T-helper 17 cell (primary cell): ENCODE measurements at regions not wholly inside any gene's neighbourhood (a gene's known extent, or its start where the extent isn't known, plus 50 kb on each side); places are given as distances from the start of the nearest gene placed in this dataset.
A peak's percentile ranks its signal among the peaks of the same experiment; 100 is the strongest.
"Not testable (repeated sequence)": the region's sequence is repeated elsewhere in the genome, so short reads cannot be mapped to it uniquely, and the experiment has no call there.

ENCODE experiments used
- ATAC-seq: fragments of 150-1000 bp; cut with Tn5 transposase; 2 replicates; pipeline ENCODE4 v1.10.0; 2021; ENCODE audit warnings: mild to moderate bottlenecking, moderate library complexity
- DNase-seq, 3 donors: peaks; one replicate each; pipeline versions ENCODE4 v3.0.0 to v3.0.0-alpha.2; 2020 to 2021
- H3K9me3 ChIP-seq: one replicate; pipeline ENCODE4 v1.7.0; 2013; ENCODE audit warnings: low read length, mild to moderate bottlenecking; ENCODE audit not compliant: control insufficient read depth, poor library complexity, severe bottlenecking
- H3K27ac Mint-ChIP-seq: one replicate; pipeline ENCODE4 v1.8.0; 2022; ENCODE audit warnings: mild to moderate bottlenecking, moderate library complexity, mixed read lengths
- H3K27me3 Mint-ChIP-seq: one replicate; pipeline ENCODE4 v1.8.0; 2022; ENCODE audit warnings: mixed read lengths
- H3K36me3 Mint-ChIP-seq: one replicate; pipeline ENCODE4 v1.8.0; 2022; ENCODE audit warnings: low read depth, mixed read lengths
- H3K4me1 Mint-ChIP-seq: one replicate; pipeline ENCODE4 v1.8.0; 2022; ENCODE audit warnings: mild to moderate bottlenecking, mixed read lengths
- H3K4me3 Mint-ChIP-seq: one replicate; pipeline ENCODE4 v1.8.0; 2022; ENCODE audit warnings: mild to moderate bottlenecking, moderate library complexity, mixed read lengths

DNA sequence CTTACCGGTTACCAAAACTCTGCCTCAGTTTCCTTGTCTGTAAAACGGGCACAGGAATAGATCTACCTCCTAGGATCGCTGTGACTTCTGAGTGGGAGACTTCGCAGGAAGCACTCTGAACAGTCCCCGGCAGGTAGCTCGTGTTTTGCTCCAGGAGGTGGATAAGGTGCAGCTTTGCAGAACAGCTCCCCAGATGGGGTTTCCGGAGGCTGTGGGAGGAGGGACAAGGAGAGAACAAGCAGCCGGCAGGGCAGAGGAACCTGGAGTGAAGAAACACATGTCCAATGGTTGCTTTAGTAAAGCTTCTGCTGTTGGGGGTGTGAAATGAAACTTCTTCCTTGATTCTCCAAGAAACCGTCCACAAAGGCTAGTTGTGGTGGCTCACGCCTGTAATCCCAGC lies 95.5 kb upstream of the TARDBP start:
- H3K9me3 ChIP-seq: no peaks in the 10 kb centered on the region
- H3K4me1 Mint-ChIP-seq: peaks cover 20% of the 10 kb centered on the region
- ATAC-seq: no peak

GRCh38 chr1:10917513-10918454 lies 94.7 kb upstream of the TARDBP start:
- ATAC-seq (peak; percentile 75), DNase-seq (no peak)
- Mint-ChIP-seq H3K4me3 (peak overlapping the region; percentile 77), H3K4me1 (peaks cover 20% of the 10 kb centered on the region), H3K27ac (peak overlapping the region; percentile 72), H3K27me3 (peaks cover 23% of the 10 kb centered on the region), H3K36me3 (no peaks in the 10 kb centered on the region)
- H3K9me3 ChIP-seq: no peaks in the 10 kb centered on the region

More for the DNA sequence above, 95.5 kb upstream of the TARDBP start:
- no peak for DNase-seq
- H3K27ac Mint-ChIP-seq: peak overlapping the region; percentile 72
- no peaks in the 10 kb centered on the region for H3K36me3 Mint-ChIP-seq
- peak overlapping the region; percentile 77 for H3K4me3 Mint-ChIP-seq
- H3K27me3 Mint-ChIP-seq: peaks cover 21% of the 10 kb centered on the region

GRCh38 chr1:10918531-10918930 lies 93.9 kb upstream of the TARDBP start:
- DNase-seq (no peak), ATAC-seq (no peak)
- Mint-ChIP-seq H3K4me3 (peak overlapping the region; percentile 77), H3K4me1 (peaks cover 20% of the 10 kb centered on the region), H3K27me3 (peaks cover 22% of the 10 kb centered on the region), H3K36me3 (no peaks in the 10 kb centered on the region), H3K27ac (no peak overlapping the region)
- no peaks in the 10 kb centered on the region for H3K9me3 ChIP-seq

DNA sequence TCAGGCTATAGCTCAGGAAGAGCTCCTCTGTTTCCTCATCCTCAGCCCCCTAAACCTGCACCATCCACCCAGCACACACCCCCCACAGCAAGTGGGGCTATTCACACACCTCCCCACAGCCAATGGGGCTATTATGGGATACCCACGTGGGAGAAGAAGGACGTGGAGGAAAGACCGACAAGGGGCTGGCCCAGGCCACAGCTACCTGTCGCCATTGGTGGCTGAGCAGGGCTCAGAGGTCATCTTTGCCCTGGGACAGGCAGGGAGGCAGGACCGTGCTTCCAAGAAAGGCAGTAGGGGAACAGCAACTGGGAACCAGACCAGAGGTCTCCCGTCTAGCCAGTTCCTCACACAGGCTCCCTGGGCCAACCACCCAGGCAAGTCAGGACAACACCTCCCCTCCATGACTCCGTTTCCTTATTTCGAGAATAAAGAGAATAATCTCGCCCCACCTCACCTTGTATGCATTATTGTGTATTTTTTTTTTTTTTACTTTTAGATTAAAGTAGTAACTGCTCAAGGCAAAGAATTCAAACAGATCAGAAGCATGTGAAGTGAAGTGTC lies 92.3 kb upstream of the TARDBP start:
- no peak overlapping the region for H3K4me3 Mint-ChIP-seq
- DNase-seq (no peak), ATAC-seq (no peak)
- no peak overlapping the region for H3K27ac Mint-ChIP-seq
- H3K4me1 Mint-ChIP-seq: peaks cover 20% of the 10 kb centered on the region
- H3K27me3 Mint-ChIP-seq: peaks cover 17% of the 10 kb centered on the region
- H3K9me3 ChIP-seq: no peaks in the 10 kb centered on the region
- H3K36me3 Mint-ChIP-seq: no peaks in the 10 kb centered on the region

- Mint-ChIP-seq H3K27me3 (peaks cover 21% of the 10 kb centered on the region), H3K4me1 (peaks cover 14% of the 10 kb centered on the region)
- ATAC-seq, H3K9me3 ChIP-seq, DNase-seq, H3K36me3 Mint-ChIP-seq, H3K4me3 Mint-ChIP-seq, H3K27ac Mint-ChIP-seq: not testable (repeated sequence)
Measured at GRCh38 chr1:10922315-10923060, 90.0 kb upstream of the TARDBP start.

DNA sequence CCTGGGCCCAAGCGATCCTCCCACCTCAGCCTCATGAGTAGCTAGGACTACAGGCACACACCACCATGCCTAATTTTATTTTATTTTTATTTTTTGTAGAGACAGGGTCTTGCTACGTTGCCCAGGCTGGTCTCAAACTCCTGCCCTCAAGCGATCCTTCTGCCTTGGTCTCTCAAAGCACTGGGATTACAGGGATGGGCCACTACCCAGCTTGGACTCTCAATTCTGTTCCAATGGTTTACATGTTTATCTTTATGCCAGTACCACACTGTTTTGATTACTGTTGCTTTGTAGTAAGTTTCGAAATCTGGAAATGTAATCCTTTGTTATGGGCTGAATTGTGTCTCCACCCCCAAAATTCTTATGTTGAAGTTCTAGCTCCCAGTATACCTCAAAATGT lies 88.4 kb upstream of the TARDBP start:
- no peak for DNase-seq
- Mint-ChIP-seq H3K27me3 (peaks cover 21% of the 10 kb centered on the region), H3K27ac (no peak overlapping the region), H3K4me1 (peaks cover 3% of the 10 kb centered on the region), H3K4me3 (no peak overlapping the region), H3K36me3 (peaks cover 2% of the 10 kb centered on the region)
- H3K9me3 ChIP-seq: no peaks in the 10 kb centered on the region
- no peak for ATAC-seq

- H3K36me3 Mint-ChIP-seq: peaks cover 3% of the 10 kb centered on the region
- H3K27me3 Mint-ChIP-seq: peaks cover 8% of the 10 kb centered on the region
- no peaks in the 10 kb centered on the region for H3K9me3 ChIP-seq
- ATAC-seq (no peak), DNase-seq (no peak)
- no peak overlapping the region for H3K27ac Mint-ChIP-seq
- H3K4me1 Mint-ChIP-seq: peaks cover 4% of the 10 kb centered on the region
- H3K4me3 Mint-ChIP-seq: no peak overlapping the region
Measured at GRCh38 chr1:10928654-10929053, 83.8 kb upstream of the TARDBP start.

DNA sequence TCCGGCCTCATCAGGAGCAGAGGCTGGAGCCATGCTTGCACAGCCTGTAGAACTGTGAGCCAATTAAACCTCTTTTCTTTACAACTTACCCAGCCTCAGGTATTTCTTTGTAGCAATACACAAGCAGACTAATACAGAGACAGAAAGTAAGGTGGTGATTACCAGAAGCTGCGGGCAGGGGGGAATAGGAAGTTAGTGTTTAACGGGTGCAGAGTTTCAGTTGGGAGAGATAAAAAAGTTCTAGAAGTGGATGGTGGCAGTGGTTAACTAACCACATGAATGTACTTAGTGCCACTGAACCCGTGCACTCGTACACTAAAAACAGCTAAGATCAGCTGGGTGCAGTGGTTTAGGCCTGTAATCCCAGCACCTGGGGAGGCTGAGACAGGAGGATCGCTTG lies 80.4 kb upstream of the TARDBP start:
- no peak overlapping the region for H3K27ac Mint-ChIP-seq
- peaks cover 5% of the 10 kb centered on the region for H3K4me1 Mint-ChIP-seq
- H3K4me3 Mint-ChIP-seq: peak overlapping the region; percentile 45
- no peaks in the 10 kb centered on the region for H3K9me3 ChIP-seq
- DNase-seq (no peak), ATAC-seq (peak; percentile 66)
- H3K36me3 Mint-ChIP-seq: peaks cover 3% of the 10 kb centered on the region
- no peaks in the 10 kb centered on the region for H3K27me3 Mint-ChIP-seq

DNA sequence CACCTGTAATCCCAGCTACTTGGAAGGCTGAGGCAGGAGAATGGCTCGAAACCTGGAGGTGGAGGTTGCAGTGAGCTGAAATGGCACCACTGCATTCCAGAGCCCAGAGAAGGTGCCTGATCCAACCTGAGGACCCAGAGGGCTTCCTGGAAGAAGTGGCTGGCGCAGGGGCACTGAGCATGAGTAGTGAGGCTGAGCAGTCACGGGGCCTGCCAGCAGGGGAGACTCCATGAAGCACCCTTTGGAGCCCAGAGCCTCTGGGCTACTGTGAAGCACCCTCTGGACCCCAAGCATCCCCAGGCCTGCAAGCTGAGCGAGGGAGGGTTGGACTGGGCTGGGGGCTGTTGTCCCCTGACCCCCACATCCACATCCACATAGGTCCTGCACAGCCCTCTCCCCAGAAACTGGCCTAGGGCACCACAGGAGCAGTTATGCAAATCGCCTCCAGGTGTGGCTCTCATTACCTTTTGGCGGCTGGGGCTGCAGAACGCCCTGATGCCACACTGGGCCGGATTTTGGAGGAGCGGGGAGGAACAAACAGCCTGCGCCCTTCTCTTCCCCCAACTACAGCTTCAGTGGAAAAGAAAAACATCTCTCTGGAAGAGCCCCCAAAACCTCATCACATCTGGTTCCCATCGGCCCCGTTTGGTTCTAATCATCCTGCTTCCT lies 78.2 kb upstream of the TARDBP start:
- H3K27me3 Mint-ChIP-seq: peaks cover 4% of the 10 kb centered on the region
- peaks cover 7% of the 10 kb centered on the region for H3K4me1 Mint-ChIP-seq
- no peak for DNase-seq
- ATAC-seq: no peak
- no peaks in the 10 kb centered on the region for H3K36me3 Mint-ChIP-seq
- H3K9me3 ChIP-seq: no peaks in the 10 kb centered on the region
- no peak overlapping the region for H3K27ac Mint-ChIP-seq
- no peak overlapping the region for H3K4me3 Mint-ChIP-seq

GRCh38 chr1:10935246-10935645 lies 77.2 kb upstream of the TARDBP start:
- peaks cover 10% of the 10 kb centered on the region for H3K27me3 Mint-ChIP-seq
- peaks cover 16% of the 10 kb centered on the region for H3K4me1 Mint-ChIP-seq
- no peak overlapping the region for H3K4me3 Mint-ChIP-seq
- no peak overlapping the region for H3K27ac Mint-ChIP-seq
- no peaks in the 10 kb centered on the region for H3K36me3 Mint-ChIP-seq
- DNase-seq: no peak
- H3K9me3 ChIP-seq: no peaks in the 10 kb centered on the region
- ATAC-seq: no peak

- no peak overlapping the region for H3K27ac Mint-ChIP-seq
Measured at GRCh38 chr1:10935724-10936123, 76.7 kb upstream of the TARDBP start.

DNA sequence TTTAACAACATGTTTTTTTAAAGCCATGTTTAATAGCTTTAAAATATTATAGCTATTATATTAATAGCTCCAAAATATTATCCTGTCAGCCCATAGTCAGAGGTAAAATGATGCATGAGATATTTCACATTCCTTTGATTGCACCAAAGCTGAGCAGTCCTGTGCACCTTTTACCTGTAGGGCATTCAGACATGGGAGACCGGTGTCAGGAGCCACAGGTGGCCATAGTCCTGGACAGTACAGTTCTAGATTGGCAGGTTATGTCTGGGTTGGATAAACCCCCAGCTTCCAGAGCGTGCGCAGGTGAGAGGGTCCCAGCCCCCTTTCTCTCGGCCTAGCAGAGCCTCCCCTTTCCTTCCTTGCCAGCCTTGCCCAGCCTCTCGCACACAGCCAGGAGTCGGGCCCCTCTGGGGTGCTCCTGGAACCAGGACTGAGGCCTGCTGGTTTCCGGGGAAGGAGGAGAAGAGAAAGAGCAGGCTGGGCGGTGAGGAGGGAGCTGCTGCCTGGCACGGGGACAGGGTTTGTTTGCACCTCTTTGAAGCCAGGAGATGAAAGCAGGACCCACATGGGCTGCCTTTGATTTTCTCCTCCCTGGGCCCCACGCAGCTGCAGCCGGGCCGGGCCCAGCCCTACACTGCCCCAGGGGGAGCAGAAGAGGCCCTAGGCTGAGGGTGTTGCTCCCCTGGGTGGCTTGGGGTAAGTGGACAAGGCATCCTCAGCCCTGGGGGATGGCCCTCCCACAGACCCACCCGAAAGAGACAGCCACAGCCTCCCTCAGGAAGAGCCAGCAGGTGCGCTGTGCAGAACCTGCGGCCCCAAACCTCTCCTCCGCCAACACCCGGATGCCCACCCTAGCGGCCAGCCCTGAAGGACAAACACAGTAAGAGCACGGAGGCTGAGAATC lies 75.2 kb upstream of the TARDBP start:
- no peaks in the 10 kb centered on the region for H3K9me3 ChIP-seq
- Mint-ChIP-seq H3K27me3 (peaks cover 10% of the 10 kb centered on the region), H3K4me1 (peaks cover 17% of the 10 kb centered on the region), H3K4me3 (no peak overlapping the region), H3K36me3 (no peaks in the 10 kb centered on the region), H3K27ac (no peak overlapping the region)
- no peak for DNase-seq
- peak; percentile 30 for ATAC-seq

More at GRCh38 chr1:10935724-10936123, 76.7 kb upstream of the TARDBP start:
- H3K9me3 ChIP-seq: no peaks in the 10 kb centered on the region
- ATAC-seq (no peak), DNase-seq (no peak)
- Mint-ChIP-seq H3K27me3 (peaks cover 10% of the 10 kb centered on the region), H3K4me1 (peaks cover 21% of the 10 kb centered on the region), H3K36me3 (no peaks in the 10 kb centered on the region), H3K4me3 (no peak overlapping the region)
